ENCODE measurements at regions not wholly inside any gene's neighbourhood (a gene's known extent, or its start where the extent isn't known, plus 50 kb on each side); places are given as distances from the start of the nearest gene placed in this dataset.

- peaks cover 5% of the 10 kb centered on the region for H3K4me1 ChIP-seq
- DNase-seq: no peak
- no peak overlapping the region for H3K27ac ChIP-seq
- no peaks in the 10 kb centered on the region for H3K27me3 ChIP-seq
- H3K4me3 ChIP-seq: no peak overlapping the region
- no peaks in the 10 kb centered on the region for H3K9me3 ChIP-seq
- TF ChIP-seq CTCF (IDR thresholded peaks at IDR 0.05): no peak
- TF ChIP-seq POLR2A (IDR thresholded peaks at IDR 0.05): no peak
- H3K36me3 ChIP-seq (ENCODE audit: low read depth, missing control alignments): no peaks in the 10 kb centered on the region
- 64 to 65% methylated on average over 4 of the region's 4 CpGs for WGBS, 2 donors
- intact Hi-C loops (cut with DNase I; ENCODE audit: low total_unique reads): no loop called here
Measured at GRCh38 chr20:51094221-51094620, 71.3 kb upstream of the KCNG1 start.

- 50 to 61% methylated on average over 7 of the region's 7 CpGs for WGBS, 2 donors
- TF ChIP-seq CTCF (IDR thresholded peaks at IDR 0.05) (no peak), POLR2A (IDR thresholded peaks at IDR 0.05) (no peak)
- intact Hi-C loops (cut with DNase I; ENCODE audit: low total_unique reads): no loop called here
- Histone ChIP-seq H3K27ac (no peak overlapping the region), H3K4me3 (no peak overlapping the region), H3K27me3 (no peaks in the 10 kb centered on the region), H3K36me3 (ENCODE audit: low read depth, missing control alignments) (no peaks in the 10 kb centered on the region), H3K9me3 (no peaks in the 10 kb centered on the region), H3K4me1 (peaks cover 5% of the 10 kb centered on the region)
- no peak for DNase-seq
Measured at GRCh38 chr20:51093240-51093763, 70.4 kb upstream of the KCNG1 start.

- no peak for TF ChIP-seq POLR2A (IDR thresholded peaks at IDR 0.05)
- no peak for TF ChIP-seq CTCF (IDR thresholded peaks at IDR 0.05)
- peaks cover 5% of the 10 kb centered on the region for H3K4me1 ChIP-seq
- no peaks in the 10 kb centered on the region for H3K27me3 ChIP-seq
- no peaks in the 10 kb centered on the region for H3K36me3 ChIP-seq (ENCODE audit: low read depth, missing control alignments)
- 13 to 29% methylated on average over 4 of the region's 4 CpGs for WGBS, 2 donors
- no peak overlapping the region for H3K4me3 ChIP-seq
- intact Hi-C loops (cut with DNase I; ENCODE audit: low total_unique reads): no loop called here
- H3K9me3 ChIP-seq: no peaks in the 10 kb centered on the region
- DNase-seq: no peak
- H3K27ac ChIP-seq: no peak overlapping the region
Measured at GRCh38 chr20:51092338-51092737, 69.4 kb upstream of the KCNG1 start.

- Histone ChIP-seq H3K27ac (no peak overlapping the region), H3K27me3 (no peaks in the 10 kb centered on the region), H3K36me3 (ENCODE audit: low read depth, missing control alignments) (no peaks in the 10 kb centered on the region), H3K4me1 (peaks cover 5% of the 10 kb centered on the region), H3K9me3 (no peaks in the 10 kb centered on the region), H3K4me3 (no peak overlapping the region)
- TF ChIP-seq POLR2A (IDR thresholded peaks at IDR 0.05): no peak
- no peak for TF ChIP-seq CTCF (IDR thresholded peaks at IDR 0.05)
- WGBS, 2 donors: 46 to 53% methylated on average over 12 of the region's 12 CpGs
- no peak for DNase-seq
- intact Hi-C loops (cut with DNase I; ENCODE audit: low total_unique reads): no loop called here
Measured at GRCh38 chr20:51091406-51092195, 68.7 kb upstream of the KCNG1 start.

- Histone ChIP-seq H3K27me3 (no peaks in the 10 kb centered on the region), H3K4me3 (no peak overlapping the region), H3K4me1 (peaks cover 5% of the 10 kb centered on the region), H3K36me3 (ENCODE audit: low read depth, missing control alignments) (no peaks in the 10 kb centered on the region), H3K9me3 (no peaks in the 10 kb centered on the region), H3K27ac (no peak overlapping the region)
- 90 to 97% methylated on average over 1 of the region's 1 CpG for WGBS, 2 donors
- no peak for DNase-seq
- intact Hi-C loops (cut with DNase I; ENCODE audit: low total_unique reads): no loop called here
- no peak for TF ChIP-seq CTCF (IDR thresholded peaks at IDR 0.05)
- no peak for TF ChIP-seq POLR2A (IDR thresholded peaks at IDR 0.05)
Measured at GRCh38 chr20:51089840-51090239, 66.9 kb upstream of the KCNG1 start.
